HL-60 (cell line): ENCODE measurements at regions not wholly inside any gene's neighbourhood (a gene's known extent, or its start where the extent isn't known, plus 50 kb on each side); places are given as distances from the start of the nearest gene placed in this dataset.

ENCODE experiments used
- DNase-seq, 2 experiments: peaks; one replicate each; pipeline ENCODE4 v3.0.0-alpha.2; 2010 to 2020; ENCODE audit warnings: low read depth in 1 of 2, low spot score in 1 of 2
- H3K27ac ChIP-seq: fragments of 250-450 bp; sonication (Bioruptor Pico); replicated peaks from 2 replicates; pipeline ENCODE4 v1.5.1; 2020; ENCODE audit warnings: mild to moderate bottlenecking, moderate library complexity
- H3K27me3 ChIP-seq: fragments of 250-450 bp; sonication (Bioruptor Pico); 2 replicates; pipeline ENCODE4 v1.5.1; 2021; ENCODE audit warnings: mild to moderate bottlenecking, moderate library complexity; ENCODE audit not compliant: insufficient read depth, poor library complexity, severe bottlenecking
- H3K4me3 ChIP-seq: replicated peaks from 2 replicates; pipeline ENCODE4 v1.5.1; 2011; ENCODE audit warnings: mild to moderate bottlenecking, control low read depth, low read length; ENCODE audit not compliant: insufficient read depth
- GABPA ChIP-seq: IDR thresholded peaks from 2 replicates; pipeline ENCODE4 v1.6.1; 2012; ENCODE audit warnings: low read depth
- POLR2AphosphoS5 ChIP-seq: IDR thresholded peaks from 2 replicates; pipeline ENCODE4 v1.6.1; 2012; ENCODE audit warnings: low read depth
- SPI1 ChIP-seq: IDR thresholded peaks from 2 replicates; pipeline ENCODE4 v1.6.1; 2012; ENCODE audit warnings: low read depth, mild to moderate bottlenecking, borderline replicate concordance
- TF ChIP-seq, protein P1 (sequence below): IDR thresholded peaks from 2 replicates; pipeline ENCODE4 v1.6.1; 2012; ENCODE audit warnings: low read depth; ENCODE audit not compliant: insufficient replicate concordance
- TF ChIP-seq, protein P2 (sequence below): IDR thresholded peaks from one replicate; pipeline ENCODE4 v1.5.1; 2011; ENCODE audit warnings: low read length, control low read depth, inconsistent platforms; ENCODE audit not compliant: insufficient read depth

- TF ChIP-seq, protein P1, sequence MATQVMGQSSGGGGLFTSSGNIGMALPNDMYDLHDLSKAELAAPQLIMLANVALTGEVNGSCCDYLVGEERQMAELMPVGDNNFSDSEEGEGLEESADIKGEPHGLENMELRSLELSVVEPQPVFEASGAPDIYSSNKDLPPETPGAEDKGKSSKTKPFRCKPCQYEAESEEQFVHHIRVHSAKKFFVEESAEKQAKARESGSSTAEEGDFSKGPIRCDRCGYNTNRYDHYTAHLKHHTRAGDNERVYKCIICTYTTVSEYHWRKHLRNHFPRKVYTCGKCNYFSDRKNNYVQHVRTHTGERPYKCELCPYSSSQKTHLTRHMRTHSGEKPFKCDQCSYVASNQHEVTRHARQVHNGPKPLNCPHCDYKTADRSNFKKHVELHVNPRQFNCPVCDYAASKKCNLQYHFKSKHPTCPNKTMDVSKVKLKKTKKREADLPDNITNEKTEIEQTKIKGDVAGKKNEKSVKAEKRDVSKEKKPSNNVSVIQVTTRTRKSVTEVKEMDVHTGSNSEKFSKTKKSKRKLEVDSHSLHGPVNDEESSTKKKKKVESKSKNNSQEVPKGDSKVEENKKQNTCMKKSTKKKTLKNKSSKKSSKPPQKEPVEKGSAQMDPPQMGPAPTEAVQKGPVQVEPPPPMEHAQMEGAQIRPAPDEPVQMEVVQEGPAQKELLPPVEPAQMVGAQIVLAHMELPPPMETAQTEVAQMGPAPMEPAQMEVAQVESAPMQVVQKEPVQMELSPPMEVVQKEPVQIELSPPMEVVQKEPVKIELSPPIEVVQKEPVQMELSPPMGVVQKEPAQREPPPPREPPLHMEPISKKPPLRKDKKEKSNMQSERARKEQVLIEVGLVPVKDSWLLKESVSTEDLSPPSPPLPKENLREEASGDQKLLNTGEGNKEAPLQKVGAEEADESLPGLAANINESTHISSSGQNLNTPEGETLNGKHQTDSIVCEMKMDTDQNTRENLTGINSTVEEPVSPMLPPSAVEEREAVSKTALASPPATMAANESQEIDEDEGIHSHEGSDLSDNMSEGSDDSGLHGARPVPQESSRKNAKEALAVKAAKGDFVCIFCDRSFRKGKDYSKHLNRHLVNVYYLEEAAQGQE: no peak
- TF ChIP-seq POLR2AphosphoS5 (no peak), GABPA (no peak), SPI1 (no peak)
- TF ChIP-seq, protein P2, sequence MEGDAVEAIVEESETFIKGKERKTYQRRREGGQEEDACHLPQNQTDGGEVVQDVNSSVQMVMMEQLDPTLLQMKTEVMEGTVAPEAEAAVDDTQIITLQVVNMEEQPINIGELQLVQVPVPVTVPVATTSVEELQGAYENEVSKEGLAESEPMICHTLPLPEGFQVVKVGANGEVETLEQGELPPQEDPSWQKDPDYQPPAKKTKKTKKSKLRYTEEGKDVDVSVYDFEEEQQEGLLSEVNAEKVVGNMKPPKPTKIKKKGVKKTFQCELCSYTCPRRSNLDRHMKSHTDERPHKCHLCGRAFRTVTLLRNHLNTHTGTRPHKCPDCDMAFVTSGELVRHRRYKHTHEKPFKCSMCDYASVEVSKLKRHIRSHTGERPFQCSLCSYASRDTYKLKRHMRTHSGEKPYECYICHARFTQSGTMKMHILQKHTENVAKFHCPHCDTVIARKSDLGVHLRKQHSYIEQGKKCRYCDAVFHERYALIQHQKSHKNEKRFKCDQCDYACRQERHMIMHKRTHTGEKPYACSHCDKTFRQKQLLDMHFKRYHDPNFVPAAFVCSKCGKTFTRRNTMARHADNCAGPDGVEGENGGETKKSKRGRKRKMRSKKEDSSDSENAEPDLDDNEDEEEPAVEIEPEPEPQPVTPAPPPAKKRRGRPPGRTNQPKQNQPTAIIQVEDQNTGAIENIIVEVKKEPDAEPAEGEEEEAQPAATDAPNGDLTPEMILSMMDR: no peak
- no peak overlapping the region for H3K4me3 ChIP-seq
Observed at GRCh38 chr15:77852241-77853007, 219.7 kb upstream of the LINGO1 start.

GRCh38 chr15:77851691-77852090 lies 219.0 kb upstream of the LINGO1 start:
- DNase-seq: no peak
- H3K27ac ChIP-seq: no peak overlapping the region
- no peak overlapping the region for H3K4me3 ChIP-seq
- H3K27me3 ChIP-seq: peaks cover 4% of the 10 kb centered on the region
- TF ChIP-seq POLR2AphosphoS5 (no peak), GABPA (no peak), SPI1 (no peak)
- TF ChIP-seq, protein P1: no peak
- TF ChIP-seq, protein P2: no peak

More at GRCh38 chr15:77852241-77853007, 219.7 kb upstream of the LINGO1 start:
- no peak for DNase-seq
- peaks cover 4% of the 10 kb centered on the region for H3K27me3 ChIP-seq
- H3K27ac ChIP-seq: no peak overlapping the region

DNA sequence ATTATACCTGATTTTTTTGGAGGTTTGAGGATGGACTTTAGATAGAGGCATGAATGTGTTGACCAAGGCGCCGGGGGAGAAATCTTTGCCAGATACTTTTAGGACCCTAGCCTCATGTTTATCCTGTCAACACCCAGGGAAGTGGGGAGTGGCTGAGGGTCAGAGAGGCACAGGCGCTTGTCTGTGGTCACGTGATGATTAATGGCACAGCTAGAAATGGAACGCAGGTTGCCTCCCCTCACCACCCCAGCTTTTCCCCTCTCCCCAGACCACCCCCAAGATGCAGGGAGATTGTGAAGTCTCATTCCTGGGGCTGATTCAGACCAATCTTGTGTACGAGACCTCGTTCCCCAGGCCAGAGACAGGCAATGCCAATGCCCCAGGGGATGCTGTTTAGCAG lies 218.4 kb upstream of the LINGO1 start:
- peaks cover 4% of the 10 kb centered on the region for H3K27me3 ChIP-seq
- DNase-seq: no peak
- no peak overlapping the region for H3K27ac ChIP-seq
- TF ChIP-seq, protein P1: no peak
- TF ChIP-seq GABPA: no peak
- no peak overlapping the region for H3K4me3 ChIP-seq
